ENCODE measurements at regions not wholly inside any gene's neighbourhood (a gene's known extent, or its start where the extent isn't known, plus 50 kb on each side); places are given as distances from the start of the nearest gene placed in this dataset.

DNA sequence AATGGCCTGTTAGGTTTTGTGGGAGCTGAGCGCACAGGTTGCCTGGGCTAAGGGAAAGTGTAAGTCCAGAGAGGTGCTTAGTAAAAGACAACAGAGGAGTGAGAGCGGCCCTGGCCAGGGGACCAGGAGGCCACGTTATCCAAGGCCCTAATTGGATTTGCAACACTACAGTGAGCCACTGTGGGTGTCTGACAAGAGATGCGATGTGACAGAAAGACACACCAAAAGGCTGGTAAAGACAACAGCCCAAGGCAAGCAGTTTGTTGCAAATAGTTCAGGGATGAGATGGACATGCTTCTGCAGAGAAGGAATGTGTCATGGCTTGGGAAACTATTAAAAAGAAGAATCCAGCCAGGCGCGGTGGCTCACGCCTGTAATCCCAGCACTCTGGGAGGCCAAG lies 162.7 kb upstream of the KIT start:
- no peaks in the 10 kb centered on the region for H3K9me3 ChIP-seq (ENCODE audit: insufficient read depth in 2 of 2, low read depth in 1 of 2, low read length in 1 of 2)
- no peak overlapping the region for H3K4me3 ChIP-seq (ENCODE audit: extremely low read depth in 1 of 4, insufficient read depth in 2 of 4, low read depth in 3 of 4, low read length in 4 of 4)
- CTCF ChIA-PET (ENCODE audit: partially characterized antibody) = interaction anchor here (1.2 kb wide), 1 partner anchor 18 kb away, joined by 3 read pairs; no protein-coding TSS in a partner anchor

More for the DNA sequence above, 162.7 kb upstream of the KIT start:
- Histone ChIP-seq H3K4ac (replicated peaks; ENCODE audit: insufficient read length, low read depth, low read length) (no peak overlapping the region), H2BK120ac (replicated peaks; ENCODE audit: low read depth, low read length) (no peak overlapping the region), H3K4me2 (ENCODE audit: insufficient read depth in 1 of 2, low read depth in 2 of 2, low read length in 2 of 2) (no peak overlapping the region), H3K79me1 (ENCODE audit: low read depth, low read length) (no peaks in the 10 kb centered on the region), H2BK15ac (ENCODE audit: low read length) (no peak overlapping the region), H3K18ac (ENCODE audit: extremely low read depth, low read length) (no peak overlapping the region), H4K5ac (ENCODE audit: insufficient read length, low read depth, low read length) (no peak overlapping the region), H3K14ac (ENCODE audit: insufficient read length) (no peak overlapping the region), H3K27me3 (replicated peaks in 1 of 4; ENCODE audit: control insufficient read depth in 3 of 4, extremely low read depth in 1 of 4, insufficient read depth in 3 of 4, low read length in 3 of 4) (no peaks in the 10 kb centered on the region; a peak in 1 of 7 replicates), H2BK20ac (ENCODE audit: low read length) (no peak overlapping the region), H3K9ac (replicated peaks in 1 of 4; ENCODE audit: extremely low read depth in 1 of 4, low read depth in 3 of 4, low read length in 3 of 4) (no peak overlapping the region), H2BK12ac (ENCODE audit: low read depth, low read length) (no peak overlapping the region), H2AK5ac (ENCODE audit: low read depth, low read length) (no peak overlapping the region), H4K20me1 (replicated peaks in 1 of 2; ENCODE audit: control insufficient read depth in 1 of 2, insufficient read depth in 2 of 2, low read length in 2 of 2) (no peaks in the 10 kb centered on the region), H3K23me2 (ENCODE audit: low read depth, low read length) (no peaks in the 10 kb centered on the region), H3K79me2 (ENCODE audit: control insufficient read depth in 1 of 2, insufficient read depth in 2 of 2, low read length in 2 of 2) (no peaks in the 10 kb centered on the region), H3K27ac (ENCODE audit: low read depth, low read length) (no peak overlapping the region), H2BK5ac (ENCODE audit: low read depth, low read length) (no peak overlapping the region), H3K36me3 (ENCODE audit: control insufficient read depth in 2 of 4, insufficient read depth in 4 of 4, low read length in 3 of 4) (no peaks in the 10 kb centered on the region), H4K91ac (replicated peaks; ENCODE audit: insufficient read length, low read length) (no peak overlapping the region), H3K23ac (ENCODE audit: insufficient read length) (no peak overlapping the region), H4K8ac (ENCODE audit: extremely low read depth, insufficient read depth, low read length) (no peak overlapping the region), H3K56ac (replicated peaks; ENCODE audit: insufficient read length, low read depth, low read length) (no peak overlapping the region), H3K4me1 (replicated peaks in 1 of 4; ENCODE audit: control insufficient read depth in 3 of 4, insufficient read depth in 4 of 4, low read length in 3 of 4) (peaks cover 0 to 3% (median 0%) of the 10 kb centered on the region in 4 experiments; a peak in 1 of 7 replicates), H2AFZ (ENCODE audit: low read length) (no peak overlapping the region)
- FAIRE-seq (no peak), DNase-seq (ENCODE audit: low read depth in 1 of 2, low spot score in 2 of 2) (no peak)
- POLR2A ChIA-PET (ENCODE audit: partially characterized antibody) = no interaction called here
- no peak for TF ChIP-seq EP300 (IDR thresholded peaks at IDR 0.05; ENCODE audit: borderline replicate concordance in 1 of 2, low read depth in 2 of 2, low read length in 2 of 2)
- TF ChIP-seq JUND (IDR thresholded peaks at IDR 0.05; ENCODE audit: low read length) = no peak
- no peak for TF ChIP-seq MAFK (IDR thresholded peaks at IDR 0.05; ENCODE audit: low read depth, low read length)
- TF ChIP-seq SIN3A (conservative IDR thresholded peaks at IDR 0.05 in 1 of 2, IDR thresholded peaks at IDR 0.05 in 1 of 2; ENCODE audit: low read depth in 1 of 2, low read length in 2 of 2) = no peak
- no peak for TF ChIP-seq TBP (IDR thresholded peaks at IDR 0.05; ENCODE audit: low read depth, low read length)
- TF ChIP-seq JUN (IDR thresholded peaks at IDR 0.05; ENCODE audit: low read depth, low read length) = no peak
- no peak for TF ChIP-seq ZNF274 (IDR thresholded peaks at IDR 0.05; ENCODE audit: borderline replicate concordance, extremely low read depth, low read length)
- 79% methylated on average over 7 of the region's 7 CpGs; no CpG with 5 or more reads in 1 of the 2 experiments for WGBS, 2 experiments (ENCODE audit: extremely low coverage in 1 of 2, insufficient coverage in 1 of 2, insufficient read length in 1 of 2, insufficient replicate concordance in 2 of 2, low coverage in 1 of 2, low lambda C conversion rate in 2 of 2, missing lambda C conversion rate in 1 of 2)
